WTC11 (cell line): ENCODE measurements at regions not wholly inside any gene's neighbourhood (a gene's known extent, or its start where the extent isn't known, plus 50 kb on each side); places are given as distances from the start of the nearest gene placed in this dataset.
"Not testable (repeated sequence)": the region's sequence is repeated elsewhere in the genome, so short reads cannot be mapped to it uniquely, and the experiment has no call there.

ENCODE experiments used
- ZNF121 ChIP-seq: sonication (generic); formaldehyde crosslinking; IDR thresholded peaks from 2 replicates; pipeline ENCODE4 v1.8.0; 2023; ENCODE audit warnings: missing genetic modification reagents
- TF ChIP-seq, protein P1 (sequence below): fragments of 200-600 bp; IDR thresholded peaks from 2 replicates; pipeline ENCODE4 v1.8.0; 2022; ENCODE audit warnings: antibody characterized with exemption
- TF ChIP-seq, protein P2 (sequence below): fragments of 250-450 bp; sonication (Bioruptor Pico); IDR thresholded peaks from 2 replicates; pipeline ENCODE4 v1.9.0; 2021; ENCODE audit warnings: moderate library complexity, mild to moderate bottlenecking, inconsistent platforms, borderline replicate concordance
- TF ChIP-seq, protein P3 (sequence below): sonication (generic); formaldehyde crosslinking; IDR thresholded peaks from 2 replicates; pipeline ENCODE4 v1.8.1; 2023; ENCODE audit warnings: mild to moderate bottlenecking, moderate library complexity, missing genetic modification reagents

DNA sequence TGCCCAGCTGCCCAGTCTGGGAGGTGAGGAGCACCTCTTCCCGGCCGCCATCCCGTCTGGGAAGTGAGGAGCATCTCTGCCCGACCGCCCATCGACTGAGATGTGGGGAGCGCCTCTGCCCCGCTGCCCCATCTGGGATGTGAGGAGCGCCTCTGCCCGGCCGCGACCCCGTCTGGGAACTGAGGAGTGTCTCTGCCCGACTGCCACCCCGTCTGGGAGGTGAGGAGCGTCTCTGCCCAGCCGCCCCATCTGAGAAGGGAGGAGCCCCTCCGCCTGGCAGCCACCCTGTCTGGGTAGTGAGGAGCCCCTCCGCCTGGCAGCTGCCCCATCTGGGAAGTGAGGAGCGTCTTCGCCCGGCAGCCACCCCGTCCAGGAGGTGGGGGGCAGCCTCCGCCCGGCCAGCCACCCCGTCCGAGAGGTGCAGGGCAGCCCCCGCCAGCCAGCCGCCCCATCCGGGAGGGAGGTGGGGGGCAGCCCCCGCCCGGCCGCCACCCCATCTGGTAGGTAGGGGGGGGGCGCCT lies 361.4 kb downstream of the ZBBX start:
- TF ChIP-seq, protein P1, sequence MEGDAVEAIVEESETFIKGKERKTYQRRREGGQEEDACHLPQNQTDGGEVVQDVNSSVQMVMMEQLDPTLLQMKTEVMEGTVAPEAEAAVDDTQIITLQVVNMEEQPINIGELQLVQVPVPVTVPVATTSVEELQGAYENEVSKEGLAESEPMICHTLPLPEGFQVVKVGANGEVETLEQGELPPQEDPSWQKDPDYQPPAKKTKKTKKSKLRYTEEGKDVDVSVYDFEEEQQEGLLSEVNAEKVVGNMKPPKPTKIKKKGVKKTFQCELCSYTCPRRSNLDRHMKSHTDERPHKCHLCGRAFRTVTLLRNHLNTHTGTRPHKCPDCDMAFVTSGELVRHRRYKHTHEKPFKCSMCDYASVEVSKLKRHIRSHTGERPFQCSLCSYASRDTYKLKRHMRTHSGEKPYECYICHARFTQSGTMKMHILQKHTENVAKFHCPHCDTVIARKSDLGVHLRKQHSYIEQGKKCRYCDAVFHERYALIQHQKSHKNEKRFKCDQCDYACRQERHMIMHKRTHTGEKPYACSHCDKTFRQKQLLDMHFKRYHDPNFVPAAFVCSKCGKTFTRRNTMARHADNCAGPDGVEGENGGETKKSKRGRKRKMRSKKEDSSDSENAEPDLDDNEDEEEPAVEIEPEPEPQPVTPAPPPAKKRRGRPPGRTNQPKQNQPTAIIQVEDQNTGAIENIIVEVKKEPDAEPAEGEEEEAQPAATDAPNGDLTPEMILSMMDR = not testable (repeated sequence)
- TF ChIP-seq, protein P2, sequence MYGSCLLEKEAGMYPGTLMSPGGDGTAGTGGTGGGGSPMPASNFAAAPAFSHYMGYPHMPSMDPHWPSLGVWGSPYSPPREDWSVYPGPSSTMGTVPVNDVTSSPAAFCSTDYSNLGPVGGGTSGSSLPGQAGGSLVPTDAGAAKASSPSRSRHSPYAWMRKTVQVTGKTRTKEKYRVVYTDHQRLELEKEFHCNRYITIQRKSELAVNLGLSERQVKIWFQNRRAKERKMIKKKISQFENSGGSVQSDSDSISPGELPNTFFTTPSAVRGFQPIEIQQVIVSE (CRISPR knock-in tag) = not testable (repeated sequence)
- not testable (repeated sequence) for TF ChIP-seq ZNF121 (CRISPR knock-in tag)
- TF ChIP-seq, protein P3, sequence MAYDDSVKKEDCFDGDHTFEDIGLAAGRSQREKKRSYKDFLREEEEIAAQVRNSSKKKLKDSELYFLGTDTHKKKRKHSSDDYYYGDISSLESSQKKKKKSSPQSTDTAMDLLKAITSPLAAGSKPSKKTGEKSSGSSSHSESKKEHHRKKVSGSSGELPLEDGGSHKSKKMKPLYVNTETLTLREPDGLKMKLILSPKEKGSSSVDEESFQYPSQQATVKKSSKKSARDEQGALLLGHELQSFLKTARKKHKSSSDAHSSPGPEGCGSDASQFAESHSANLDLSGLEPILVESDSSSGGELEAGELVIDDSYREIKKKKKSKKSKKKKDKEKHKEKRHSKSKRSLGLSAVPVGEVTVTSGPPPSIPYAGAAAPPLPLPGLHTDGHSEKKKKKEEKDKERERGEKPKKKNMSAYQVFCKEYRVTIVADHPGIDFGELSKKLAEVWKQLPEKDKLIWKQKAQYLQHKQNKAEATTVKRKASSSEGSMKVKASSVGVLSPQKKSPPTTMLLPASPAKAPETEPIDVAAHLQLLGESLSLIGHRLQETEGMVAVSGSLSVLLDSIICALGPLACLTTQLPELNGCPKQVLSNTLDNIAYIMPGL (CRISPR knock-in tag) = not testable (repeated sequence)
